A549 (cell line): ENCODE measurements at regions not wholly inside any gene's neighbourhood (a gene's known extent, or its start where the extent isn't known, plus 50 kb on each side); places are given as distances from the start of the nearest gene placed in this dataset.

Source experiments
- CTCF ChIP-seq: fragments of >200 bp; sonication (Bioruptor Twin); formaldehyde crosslinking; IDR thresholded peaks from 3 replicates; pipeline ENCODE4 v1.5.1; 2016
- MAZ ChIP-seq: fragments of 150-350 bp; IDR thresholded peaks from 2 replicates; pipeline ENCODE4 v1.6.1; 2014; ENCODE audit warnings: antibody characterized with exemption, low read depth, low read length, borderline replicate concordance
- RARB ChIP-seq: fragments of 250-450 bp; sonication (Bioruptor Pico); IDR thresholded peaks from 2 replicates; pipeline ENCODE4 v1.8.0; 2021; ENCODE audit warnings: mild to moderate bottlenecking, moderate library complexity
- REST ChIP-seq: fragments of 200-600 bp; sonication (generic); IDR thresholded peaks from 2 replicates; pipeline ENCODE4 v1.6.1; 2016; ENCODE audit warnings: antibody characterized with exemption, mild to moderate bottlenecking, moderate library complexity
- RFX5 ChIP-seq: fragments of 450-650 bp; IDR thresholded peaks from 2 replicates; pipeline ENCODE4 v1.7.1; 2014; ENCODE audit warnings: antibody characterized with exemption, mild to moderate bottlenecking, moderate library complexity
- USF2 ChIP-seq: fragments of 450-650 bp; IDR thresholded peaks from 2 replicates; pipeline ENCODE4 v1.6.1; 2014; ENCODE audit warnings: antibody characterized with exemption

GRCh38 chr17:33404070-33404819 lies 111.2 kb upstream of the ASIC2 start:
- TF ChIP-seq RFX5 (no peak), CTCF (no peak), USF2 (no peak), RARB (no peak), REST (no peak), MAZ (no peak)
